IMR-90 (cell line): ENCODE measurements at regions not wholly inside any gene's neighbourhood (a gene's known extent, or its start where the extent isn't known, plus 50 kb on each side); places are given as distances from the start of the nearest gene placed in this dataset.

ENCODE experiments used
- ATAC-seq: fragments of 200-7000 bp; cut with Tn5 transposase; 2 replicates; pipeline ENCODE4 v1.9.1; 2020; ENCODE audit warnings: low read depth, mild to moderate bottlenecking, moderate library complexity
- BruUV-seq: library from RNA; stranded (reverse); fragments of 400-500 nt; replicated peaks from 2 replicates; lab custom pipeline; 2021; lab: Mats Ljungman, UMichigan
- CTCF ChIA-PET: fragments of 300-600 bp; formaldehyde crosslinking; extraction: SDS; loops from one replicate; lab custom pipeline; 2021; ENCODE audit warnings: antibody characterized with exemption; lab: Yijun Ruan, JAX
- POLR2A ChIA-PET: fragments of 300-600 bp; sonication (Branson Sonifier 250); formaldehyde crosslinking; loops from one replicate; lab custom pipeline; 2022; ENCODE audit warnings: antibody characterized with exemption; ENCODE audit not compliant: unreplicated experiment; lab: Charles Lee
- DNase-seq: peaks from one replicate; pipeline ENCODE4 v3.0.0; 2013
- H2AFZ ChIP-seq: replicated peaks from 2 replicates; pipeline ENCODE3; 2013; ENCODE audit warnings: low read length, mild to moderate bottlenecking; ENCODE audit not compliant: poor library complexity
- H2AK5ac ChIP-seq: 2 replicates; pipeline ENCODE4 v1.6.1; 2013; ENCODE audit warnings: low read depth, low read length, inconsistent platforms
- H2AK9ac ChIP-seq: replicated peaks from 2 replicates; pipeline ENCODE3; 2013; ENCODE audit warnings: mild to moderate bottlenecking, low read depth, low read length, moderate library complexity; ENCODE audit not compliant: poor library complexity
- H2BK120ac ChIP-seq: 2 replicates; pipeline ENCODE4 v1.6.1; 2013; ENCODE audit warnings: low read depth, low read length, inconsistent platforms
- H2BK15ac ChIP-seq: 3 replicates; pipeline ENCODE4 v1.6.1; 2013; ENCODE audit warnings: low read depth, low read length, inconsistent platforms
- H2BK20ac ChIP-seq: 2 replicates; pipeline ENCODE4 v1.6.1; 2013; ENCODE audit warnings: low read depth, mild to moderate bottlenecking, inconsistent platforms, low read length, moderate library complexity
- H2BK5ac ChIP-seq: 2 replicates; pipeline ENCODE4 v1.6.1; 2013; ENCODE audit warnings: mild to moderate bottlenecking, low read depth, low read length, inconsistent platforms; ENCODE audit not compliant: poor library complexity, severe bottlenecking
- H3K14ac ChIP-seq: replicated peaks from 2 replicates; pipeline ENCODE4 v1.6.1; 2013; ENCODE audit warnings: low read depth, low read length, inconsistent platforms
- H3K18ac ChIP-seq: 2 replicates; pipeline ENCODE4 v1.6.1; 2013; ENCODE audit warnings: low read depth, low read length, control low read depth
- H3K23ac ChIP-seq: 2 replicates; pipeline ENCODE4 v1.6.1; 2013; ENCODE audit warnings: low read depth, low read length, inconsistent platforms
- H3K27ac ChIP-seq: 2 replicates; pipeline ENCODE4 v1.5.1; 2013; ENCODE audit warnings: mild to moderate bottlenecking, control low read depth, low read length; ENCODE audit not compliant: insufficient read depth
- H3K27me3 ChIP-seq: 2 replicates; pipeline ENCODE4 v1.6.1; 2013; ENCODE audit warnings: low read length; ENCODE audit not compliant: control insufficient read depth, insufficient read depth
- H3K36me3 ChIP-seq: 2 replicates; pipeline ENCODE4 v1.6.1; 2013; ENCODE audit warnings: low read length, mixed read lengths; ENCODE audit not compliant: control insufficient read depth, insufficient read depth
- H3K4ac ChIP-seq: 2 replicates; pipeline ENCODE4 v1.6.1; 2013; ENCODE audit warnings: low read depth, low read length, inconsistent platforms
- H3K4me1 ChIP-seq: 2 replicates; pipeline ENCODE4 v1.6.1; 2013; ENCODE audit warnings: low read length, mixed read lengths; ENCODE audit not compliant: control insufficient read depth, insufficient read depth
- H3K4me2 ChIP-seq: 2 replicates; pipeline ENCODE4 v1.6.1; 2013; ENCODE audit warnings: low read depth, mild to moderate bottlenecking, control low read depth, low read length, moderate library complexity
- H3K4me3 ChIP-seq: 2 replicates; pipeline ENCODE4 v1.5.1; 2013; ENCODE audit warnings: low read depth, mild to moderate bottlenecking, control low read depth, low read length, moderate library complexity; ENCODE audit not compliant: insufficient read depth
- H3K56ac ChIP-seq: 2 replicates; pipeline ENCODE4 v1.6.1; 2013; ENCODE audit warnings: low read length, inconsistent platforms; ENCODE audit not compliant: insufficient read depth; ENCODE audit errors: extremely low read depth
- H3K79me1 ChIP-seq, 2 experiments: 2 replicates each; pipeline ENCODE4 v1.6.1; 2013; ENCODE audit warnings: low read length in 2 of 2, inconsistent platforms in 1 of 2, low read depth in 1 of 2
- H3K9ac ChIP-seq: 2 replicates; pipeline ENCODE4 v1.6.1; 2013; ENCODE audit warnings: low read depth, low read length, control low read depth
- H3K9me1 ChIP-seq: 2 replicates; pipeline ENCODE4 v1.6.1; 2013; ENCODE audit warnings: low read length, inconsistent platforms; ENCODE audit not compliant: insufficient read depth
- H3K9me3 ChIP-seq: 2 replicates; pipeline ENCODE4 v1.6.1; 2013; ENCODE audit warnings: low read length; ENCODE audit not compliant: control insufficient read depth, insufficient read depth
- H4K20me1 ChIP-seq: 2 replicates; pipeline ENCODE4 v1.6.1; 2013; ENCODE audit warnings: low read length, inconsistent platforms; ENCODE audit not compliant: insufficient read depth
- H4K5ac ChIP-seq: 2 replicates; pipeline ENCODE4 v1.6.1; 2013; ENCODE audit warnings: mild to moderate bottlenecking, low read depth, low read length, control low read depth
- H4K8ac ChIP-seq, 2 experiments: 2 replicates each; pipeline ENCODE4 v1.6.1; 2013; ENCODE audit warnings: low read depth in 2 of 2, low read length in 2 of 2, control low read depth in 1 of 2, inconsistent platforms in 1 of 2
- H4K91ac ChIP-seq: 2 replicates; pipeline ENCODE4 v1.6.1; 2013; ENCODE audit warnings: low read depth, low read length, inconsistent platforms; ENCODE audit not compliant: insufficient read depth
- BHLHE40 ChIP-seq: fragments of 150-350 bp; IDR thresholded peaks from 2 replicates; pipeline ENCODE4 v1.6.1; 2016; ENCODE audit warnings: mild to moderate bottlenecking, low read depth, low read length
- CEBPB ChIP-seq: IDR thresholded peaks from 2 replicates; pipeline ENCODE4 v1.6.1; 2012; ENCODE audit warnings: low read depth, low read length, improper control_type of control experiment
- CHD1 ChIP-seq: IDR thresholded peaks from 2 replicates; pipeline ENCODE4 v1.6.1; 2012; ENCODE audit warnings: low read depth, low read length, improper control_type of control experiment
- CTCF ChIP-seq: conservative IDR thresholded peaks from 2 replicates; pipeline ENCODE4 v1.5.1; 2012; ENCODE audit warnings: mild to moderate bottlenecking, low read depth, low read length, improper control_type of control experiment
- MAFK ChIP-seq: IDR thresholded peaks from 2 replicates; pipeline ENCODE4 v1.6.1; 2012; ENCODE audit warnings: low read depth, low read length, improper control_type of control experiment
- POLR2A ChIP-seq: IDR thresholded peaks from 2 replicates; pipeline ENCODE4 v1.6.1; 2012; ENCODE audit warnings: mild to moderate bottlenecking, low read depth, low read length
- RAD21 ChIP-seq: IDR thresholded peaks from 2 replicates; pipeline ENCODE4 v1.6.1; 2012; ENCODE audit warnings: low read length, improper control_type of control experiment
- RCOR1 ChIP-seq: IDR thresholded peaks from 2 replicates; pipeline ENCODE4 v1.6.1; 2012; ENCODE audit warnings: mild to moderate bottlenecking, low read length, improper control_type of control experiment; ENCODE audit not compliant: insufficient replicate concordance
- RFX5 ChIP-seq: IDR thresholded peaks from 2 replicates; pipeline ENCODE4 v1.8.0; 2012; ENCODE audit warnings: low read depth, mild to moderate bottlenecking, low read length, moderate library complexity
- SMC3 ChIP-seq: fragments of 150-350 bp; IDR thresholded peaks from 2 replicates; pipeline ENCODE4 v1.6.1; 2016; ENCODE audit warnings: low read depth, mild to moderate bottlenecking, antibody characterized with exemption, low read length, moderate library complexity
- USF2 ChIP-seq: fragments of 150-350 bp; IDR thresholded peaks from 2 replicates; pipeline ENCODE4 v1.6.1; 2017; ENCODE audit warnings: mild to moderate bottlenecking, antibody characterized with exemption, low read length, low read depth
- WGBS, 2 experiments: methylation state at CpG; one replicate each; pipeline versions ENCODE4 v1.1.5 to v1.1.7; 2013; ENCODE audit warnings: missing lambda C conversion rate in 2 of 2; ENCODE audit not compliant: insufficient read length in 1 of 2; ENCODE audit errors: extremely low coverage in 2 of 2; 5-methylcytosine and 5-hydroxymethylcytosine counted together
- dilution Hi-C: fragments of 300-500 bp; cut with HindIII; formaldehyde crosslinking; loops from one replicate; pipeline ENCODE4 v1.14.3; 2018; ENCODE audit warnings: low sequenced_read_pairs; ENCODE audit not compliant: unreplicated experiment
- in situ Hi-C: fragments of 300-500 bp; cut with MboI; formaldehyde crosslinking; loops from 3 replicates; pipeline ENCODE4 v1.14.3; 2019; ENCODE audit warnings: low sequenced_read_pairs, inconsistent platforms, mixed read lengths
- intact Hi-C: fragments of 100-400 bp; cut with micrococcal nuclease; formaldehyde crosslinking; loops from 2 replicates; pipeline ENCODE4 v1.10.0; 2022

DNA sequence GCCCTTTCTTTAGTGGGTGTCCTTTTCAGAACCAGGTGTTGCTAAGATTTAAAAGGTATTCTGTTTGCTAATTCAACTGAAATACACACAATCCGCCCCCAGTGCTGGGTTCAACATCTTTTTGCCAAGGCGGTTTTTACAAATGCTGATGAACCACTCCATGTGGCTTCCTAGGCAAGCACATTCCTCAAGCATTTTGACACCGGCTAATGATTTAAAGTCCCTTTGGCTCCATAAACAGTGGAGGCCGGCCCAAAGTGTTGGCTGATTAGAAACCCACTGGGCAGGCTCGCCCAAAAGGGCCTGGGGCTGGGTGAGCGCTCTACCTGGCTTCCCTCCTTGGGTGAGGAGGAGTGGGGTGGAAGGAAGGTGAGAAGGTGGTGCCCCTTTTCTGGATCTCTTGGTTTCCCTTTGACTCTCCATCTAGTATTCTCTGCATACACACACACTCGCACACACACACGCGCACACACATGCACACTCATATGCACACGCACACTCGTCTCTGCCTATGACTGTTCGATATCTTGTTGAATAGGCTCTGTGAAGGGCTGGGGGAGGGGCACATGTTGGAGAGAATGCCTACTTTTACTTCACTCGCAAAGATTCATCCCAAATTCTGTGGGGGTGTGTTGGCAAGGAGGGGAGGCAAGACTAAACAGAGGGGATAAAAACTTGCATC, 66.7 kb upstream of the ARMC2 start (continued):
- TF ChIP-seq CEBPB (no peak), POLR2A (no peak)

DNA sequence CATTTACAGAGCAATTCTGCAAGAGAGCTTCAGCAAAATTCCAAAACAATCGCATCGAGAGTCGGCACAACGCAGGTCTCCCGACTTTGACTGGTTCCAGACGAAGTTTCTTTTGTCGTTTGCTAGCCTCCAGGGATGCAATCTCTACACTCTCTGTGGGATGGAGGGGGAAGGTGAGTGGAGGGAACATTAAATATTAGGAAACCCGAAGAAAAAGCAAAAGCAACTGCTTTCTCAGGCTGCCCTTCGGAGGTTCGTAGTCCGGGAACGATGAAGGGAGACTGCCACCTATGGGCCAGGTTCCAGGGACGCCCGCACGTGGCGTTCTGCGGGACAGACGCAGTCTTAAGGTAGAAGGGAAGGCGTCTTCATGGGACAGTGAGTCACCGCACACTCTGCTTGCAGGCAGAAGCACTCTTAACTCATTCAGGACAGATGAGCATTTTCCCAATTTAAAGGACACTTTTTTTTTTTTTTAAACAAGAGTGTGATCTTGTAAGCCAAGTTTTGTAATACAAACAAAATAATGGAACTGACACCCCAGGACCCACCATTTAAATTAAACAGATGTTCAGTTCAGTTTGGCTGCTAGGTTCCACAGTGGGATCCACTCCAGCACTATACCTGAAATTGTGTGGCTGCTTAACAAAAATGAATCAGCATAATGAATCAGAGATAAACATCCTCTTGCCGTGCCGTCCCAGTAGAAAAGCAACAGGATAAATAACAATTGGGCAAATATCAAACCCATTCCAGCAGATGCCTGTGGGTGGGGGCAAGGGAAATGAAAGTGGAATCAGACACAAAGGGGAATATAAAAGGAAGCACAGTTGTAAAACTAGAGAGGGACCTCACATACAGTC, 65.8 kb upstream of the ARMC2 start:
- H2BK120ac ChIP-seq = peak overlapping the region; percentile 64
- WGBS, 2 experiments = no CpG with 5 or more reads among the region's 22 CpGs
- peak overlapping the region; percentile 53 for H3K4me3 ChIP-seq
- no TSS peak for BruUV-seq
- peaks cover 0 to 4% of the 10 kb centered on the region in 2 experiments; a peak in 1 of 4 replicates for H3K79me1 ChIP-seq
- no peak overlapping the region for H4K5ac ChIP-seq
- H4K8ac ChIP-seq = peak overlapping the region in 1 of 2 experiments; percentile 42; a peak in 1 of 4 replicates
- peak; percentile 81 for DNase-seq
- H2BK20ac ChIP-seq = peak overlapping the region; percentile 52; the same call in 1 of the 2 replicates
- H2BK15ac ChIP-seq = peak overlapping the region; percentile 33; the same call in 1 of the 3 replicates
- peak overlapping the region; percentile 19 for H2BK5ac ChIP-seq
- H3K23ac ChIP-seq = peak overlapping the region; percentile 61; the same call in 1 of the 2 replicates
- no peaks in the 10 kb centered on the region for H3K9me3 ChIP-seq
- ChIA-PET CTCF (no interaction called here), POLR2A (no interaction called here)
- intact Hi-C loops (loop anchor here (1.0 to 5.0 kb wide), 7 partner anchors 105 to 291 kb away; no protein-coding TSS in a partner anchor), in situ Hi-C loops (loop anchor here (5.0 kb wide), 1 partner anchor 235 kb away; no protein-coding TSS in a partner anchor), dilution Hi-C loops (no loop called here)
- peak overlapping the region; percentile 80 for H3K4me2 ChIP-seq
- H3K4ac ChIP-seq = peak overlapping the region; percentile 27; the same call in 1 of the 2 replicates
- peaks cover 7% of the 10 kb centered on the region; the same call in 1 of the 2 replicates for H3K9me1 ChIP-seq
- no peaks in the 10 kb centered on the region for H3K36me3 ChIP-seq
- no peak overlapping the region for H3K14ac ChIP-seq
- peak overlapping the region; percentile 72 for H3K9ac ChIP-seq
- H3K27me3 ChIP-seq = no peaks in the 10 kb centered on the region
- peak overlapping the region; percentile 36; the same call in 1 of the 2 replicates for H3K18ac ChIP-seq
- H4K20me1 ChIP-seq = no peaks in the 10 kb centered on the region
- peak overlapping the region; percentile 80 for H2AFZ ChIP-seq
- peak overlapping the region; percentile 74 for H4K91ac ChIP-seq
- peaks cover 9% of the 10 kb centered on the region for H3K4me1 ChIP-seq
- H2AK5ac ChIP-seq = no peak overlapping the region
- peak overlapping the region; percentile 71 for H3K27ac ChIP-seq
- ATAC-seq = peak; percentile 88
- 0 out of 2 replicates have a peak overlapping the region, but pooled peaks have one; percentile 12 for H3K56ac ChIP-seq
- H2AK9ac ChIP-seq = peak overlapping the region; percentile 19
- TF ChIP-seq SMC3 (peak; percentile 61), USF2 (peak; percentile 72), RFX5 (no peak), RCOR1 (no peak), BHLHE40 (peak; percentile 91), CTCF (peak; percentile 82), CEBPB (no peak), CHD1 (no peak), MAFK (no peak), RAD21 (peak; percentile 84)
